HepG2 (cell line): ENCODE measurements at regions not wholly inside any gene's neighbourhood (a gene's known extent, or its start where the extent isn't known, plus 50 kb on each side); places are given as distances from the start of the nearest gene placed in this dataset.

Experiments
- CHCHD3 ChIP-seq: sonication (generic); formaldehyde crosslinking; IDR thresholded peaks from 2 replicates; pipeline ENCODE4 v1.8.0; 2022; ENCODE audit warnings: mild to moderate bottlenecking, missing genetic modification reagents, moderate library complexity
- DMAP1 ChIP-seq: IDR thresholded peaks from 2 replicates; pipeline ENCODE4 v1.6.1; 2016
- NFYC ChIP-seq: IDR thresholded peaks from 2 replicates; pipeline ENCODE4 v1.6.1; 2016; ENCODE audit warnings: missing genetic modification reagents, missing compliant biosample characterization
- NR2F2 ChIP-seq: IDR thresholded peaks from 2 replicates; pipeline ENCODE4 v1.6.1; 2012; ENCODE audit warnings: low read depth, inconsistent platforms, borderline replicate concordance
- PAX8 ChIP-seq: sonication (generic); formaldehyde crosslinking; IDR thresholded peaks from 2 replicates; pipeline ENCODE4 v1.8.0; 2022; ENCODE audit warnings: mild to moderate bottlenecking, missing genetic modification reagents, borderline replicate concordance
- PTBP1 ChIP-seq: fragments of 200-400 bp; formaldehyde crosslinking; IDR thresholded peaks from 2 replicates; pipeline ENCODE4 v1.6.1; 2018; ENCODE audit warnings: low read length, low read depth; ENCODE audit not compliant: poor library complexity, severe bottlenecking
- SALL1 ChIP-seq: sonication (generic); formaldehyde crosslinking; IDR thresholded peaks from 2 replicates; pipeline ENCODE4 v1.8.0; 2022; ENCODE audit warnings: mild to moderate bottlenecking, missing genetic modification reagents
- SMARCE1 ChIP-seq: fragments of 450-650 bp; IDR thresholded peaks from 2 replicates; pipeline ENCODE4 v1.6.1; 2017; ENCODE audit warnings: borderline replicate concordance
- TRIM24 ChIP-seq: sonication (generic); formaldehyde crosslinking; IDR thresholded peaks from 2 replicates; pipeline ENCODE4 v1.8.0; 2022; ENCODE audit warnings: mild to moderate bottlenecking, missing genetic modification reagents
- XRCC5 ChIP-seq: fragments of 200-400 bp; formaldehyde crosslinking; optimal IDR thresholded peaks from 2 replicates; pipeline ENCODE3; 2017; ENCODE audit warnings: mild to moderate bottlenecking, low read length
- ZIK1 ChIP-seq: sonication (generic); formaldehyde crosslinking; IDR thresholded peaks from 2 replicates; pipeline ENCODE4 v1.5.0; 2020; ENCODE audit warnings: mild to moderate bottlenecking, low read depth, missing genetic modification reagents, borderline replicate concordance
- ZKSCAN5 ChIP-seq: sonication (generic); formaldehyde crosslinking; IDR thresholded peaks from 2 replicates; pipeline ENCODE4 v1.5.1; 2020; ENCODE audit warnings: mild to moderate bottlenecking, missing genetic modification reagents
- ZNF34 ChIP-seq: sonication (generic); formaldehyde crosslinking; IDR thresholded peaks from 2 replicates; pipeline ENCODE4 v1.4.0; 2020; ENCODE audit warnings: mild to moderate bottlenecking, missing genetic modification reagents, borderline replicate concordance
- ZNF446 ChIP-seq: sonication (generic); formaldehyde crosslinking; IDR thresholded peaks from 2 replicates; pipeline ENCODE4 v1.5.0; 2020; ENCODE audit warnings: mild to moderate bottlenecking, missing genetic modification reagents
- ZNF792 ChIP-seq: IDR thresholded peaks from 2 replicates; pipeline ENCODE4 v1.6.1; 2016
- ZSCAN12 ChIP-seq: sonication (generic); formaldehyde crosslinking; IDR thresholded peaks from 2 replicates; pipeline ENCODE4 v1.9.0; 2021; ENCODE audit warnings: mild to moderate bottlenecking, missing genetic modification reagents
- ZSCAN31 ChIP-seq: sonication (generic); formaldehyde crosslinking; IDR thresholded peaks from 2 replicates; pipeline ENCODE4 v1.5.0; 2020; ENCODE audit warnings: low read depth, mild to moderate bottlenecking, missing genetic modification reagents
- TF ChIP-seq, protein P1 (sequence below), 2 experiments: sonication (generic) in 1 of 2; formaldehyde crosslinking in 1 of 2; IDR thresholded peaks; 2 replicates each; pipeline versions ENCODE4 v1.4.0 to v1.6.1; 2016 to 2020; ENCODE audit warnings: borderline replicate concordance in 1 of 2, low read depth in 1 of 2, mild to moderate bottlenecking in 1 of 2, missing genetic modification reagents in 1 of 2
- TF ChIP-seq, protein P2 (sequence below): conservative IDR thresholded peaks from 2 replicates; pipeline ENCODE4 v1.6.1; 2018; ENCODE audit warnings: missing genetic modification reagents
- TF ChIP-seq, protein P3 (sequence below): sonication (generic); formaldehyde crosslinking; IDR thresholded peaks from 2 replicates; pipeline ENCODE4 v1.8.1; 2022; ENCODE audit warnings: mild to moderate bottlenecking, missing genetic modification reagents

DNA sequence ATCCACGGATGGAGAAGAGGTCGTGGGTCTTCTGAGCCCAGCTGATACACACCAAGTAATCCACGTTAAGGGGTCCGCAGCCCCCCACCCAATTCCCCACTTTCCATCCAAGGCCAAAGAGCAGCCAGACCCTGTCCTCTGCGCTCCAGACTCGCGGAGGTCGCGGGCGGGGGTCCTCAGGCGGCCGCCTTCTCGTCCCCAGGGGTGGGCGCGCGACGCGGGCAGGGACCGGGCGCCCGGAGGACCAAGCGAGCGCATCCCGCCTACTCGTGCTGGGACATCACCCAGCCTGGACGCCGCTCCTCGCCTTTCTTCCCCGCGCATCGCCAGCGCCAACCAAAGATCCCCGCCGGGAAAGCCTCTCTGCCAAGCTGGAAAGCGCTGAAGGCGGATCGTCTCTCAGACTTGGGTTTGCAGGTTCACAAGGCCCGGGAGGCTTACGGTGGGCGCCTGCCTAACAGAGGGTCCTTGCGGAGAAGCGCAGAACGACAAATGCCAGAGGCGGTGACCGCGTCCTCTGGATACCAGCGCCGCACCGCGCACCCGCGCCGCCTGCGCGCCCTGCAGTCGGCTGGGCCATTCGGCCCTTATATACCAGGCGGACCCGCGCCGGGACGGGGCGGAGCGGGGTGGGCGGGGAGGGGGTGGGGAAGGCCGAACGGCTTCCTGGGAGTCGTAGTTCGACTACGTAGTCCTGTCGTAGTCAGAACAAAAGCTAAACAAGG lies 471.6 kb downstream of the SOX9 start (continued):
- TF ChIP-seq ZSCAN12 (CRISPR knock-in tag) = peak; percentile 88; the same call in 1 of the 2 replicates
- TF ChIP-seq, protein P1, sequence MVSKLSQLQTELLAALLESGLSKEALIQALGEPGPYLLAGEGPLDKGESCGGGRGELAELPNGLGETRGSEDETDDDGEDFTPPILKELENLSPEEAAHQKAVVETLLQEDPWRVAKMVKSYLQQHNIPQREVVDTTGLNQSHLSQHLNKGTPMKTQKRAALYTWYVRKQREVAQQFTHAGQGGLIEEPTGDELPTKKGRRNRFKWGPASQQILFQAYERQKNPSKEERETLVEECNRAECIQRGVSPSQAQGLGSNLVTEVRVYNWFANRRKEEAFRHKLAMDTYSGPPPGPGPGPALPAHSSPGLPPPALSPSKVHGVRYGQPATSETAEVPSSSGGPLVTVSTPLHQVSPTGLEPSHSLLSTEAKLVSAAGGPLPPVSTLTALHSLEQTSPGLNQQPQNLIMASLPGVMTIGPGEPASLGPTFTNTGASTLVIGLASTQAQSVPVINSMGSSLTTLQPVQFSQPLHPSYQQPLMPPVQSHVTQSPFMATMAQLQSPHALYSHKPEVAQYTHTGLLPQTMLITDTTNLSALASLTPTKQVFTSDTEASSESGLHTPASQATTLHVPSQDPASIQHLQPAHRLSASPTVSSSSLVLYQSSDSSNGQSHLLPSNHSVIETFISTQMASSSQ (IDR thresholded peaks at IDR 0.05; ENCODE audit: low read depth) = no peak
- TF ChIP-seq, protein P1 (CRISPR knock-in tag; IDR thresholded peaks at IDR 0.05; ENCODE audit: borderline replicate concordance) = peak; percentile 65; the same call in 1 of the 2 replicates
- no peak for TF ChIP-seq SMARCE1
- peak; percentile 47; the same call in 1 of the 2 replicates for TF ChIP-seq NFYC (CRISPR knock-in tag)
- 0 out of 2 replicates have a peak, but pooled peaks have one; percentile 63 for TF ChIP-seq ZNF34
- TF ChIP-seq PAX8 (CRISPR knock-in tag) = 0 out of 2 replicates have a peak, but pooled peaks have one; percentile 22
- no peak for TF ChIP-seq ZNF446
- TF ChIP-seq PTBP1 = no peak
- no peak for TF ChIP-seq TRIM24 (CRISPR knock-in tag)
- peak; percentile 60; the same call in 1 of the 2 replicates for TF ChIP-seq ZSCAN31 (CRISPR knock-in tag)
- 0 out of 2 replicates have a peak, but pooled peaks have one; percentile 19 for TF ChIP-seq CHCHD3 (CRISPR knock-in tag)
- TF ChIP-seq, protein P2, sequence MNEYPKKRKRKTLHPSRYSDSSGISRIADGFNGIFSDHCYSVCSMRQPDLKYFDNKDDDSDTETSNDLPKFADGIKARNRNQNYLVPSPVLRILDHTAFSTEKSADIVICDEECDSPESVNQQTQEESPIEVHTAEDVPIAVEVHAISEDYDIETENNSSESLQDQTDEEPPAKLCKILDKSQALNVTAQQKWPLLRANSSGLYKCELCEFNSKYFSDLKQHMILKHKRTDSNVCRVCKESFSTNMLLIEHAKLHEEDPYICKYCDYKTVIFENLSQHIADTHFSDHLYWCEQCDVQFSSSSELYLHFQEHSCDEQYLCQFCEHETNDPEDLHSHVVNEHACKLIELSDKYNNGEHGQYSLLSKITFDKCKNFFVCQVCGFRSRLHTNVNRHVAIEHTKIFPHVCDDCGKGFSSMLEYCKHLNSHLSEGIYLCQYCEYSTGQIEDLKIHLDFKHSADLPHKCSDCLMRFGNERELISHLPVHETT (CRISPR knock-in tag) = peak; percentile 78
- no peak; the same call in 1 of the 2 replicates for TF ChIP-seq ZKSCAN5 (CRISPR knock-in tag)
- TF ChIP-seq NR2F2 = no peak; the same call in 1 of the 2 replicates
- no peak for TF ChIP-seq XRCC5
- peak; percentile 95 for TF ChIP-seq ZNF792 (CRISPR knock-in tag)
- peak; percentile 73; the same call in 1 of the 2 replicates for TF ChIP-seq ZIK1
- TF ChIP-seq SALL1 (CRISPR knock-in tag) = peak; percentile 79
- TF ChIP-seq, protein P3, sequence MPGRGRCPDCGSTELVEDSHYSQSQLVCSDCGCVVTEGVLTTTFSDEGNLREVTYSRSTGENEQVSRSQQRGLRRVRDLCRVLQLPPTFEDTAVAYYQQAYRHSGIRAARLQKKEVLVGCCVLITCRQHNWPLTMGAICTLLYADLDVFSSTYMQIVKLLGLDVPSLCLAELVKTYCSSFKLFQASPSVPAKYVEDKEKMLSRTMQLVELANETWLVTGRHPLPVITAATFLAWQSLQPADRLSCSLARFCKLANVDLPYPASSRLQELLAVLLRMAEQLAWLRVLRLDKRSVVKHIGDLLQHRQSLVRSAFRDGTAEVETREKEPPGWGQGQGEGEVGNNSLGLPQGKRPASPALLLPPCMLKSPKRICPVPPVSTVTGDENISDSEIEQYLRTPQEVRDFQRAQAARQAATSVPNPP (CRISPR knock-in tag) = 0 out of 2 replicates have a peak, but pooled peaks have one; percentile 47
- TF ChIP-seq DMAP1 = peak; percentile 80; the same call in 1 of the 2 replicates
